ENCODE measurements at regions not wholly inside any gene's neighbourhood (a gene's known extent, or its start where the extent isn't known, plus 50 kb on each side); places are given as distances from the start of the nearest gene placed in this dataset.

GRCh38 chr9:26334706-26335105 is 557.9 kb downstream of the CAAP1 start:
- no peak overlapping the region for H3K27ac ChIP-seq (ENCODE audit: low read depth, low read length, poor library complexity, severe bottlenecking)
- no peak overlapping the region for H3K9ac ChIP-seq (ENCODE audit: low read length)
- H3K4me2 ChIP-seq (ENCODE audit: low read length) = no peak overlapping the region
- no peak overlapping the region for H3K4me3 ChIP-seq (ENCODE audit: low read depth, low read length, poor library complexity, severe bottlenecking)
- H3K79me2 ChIP-seq (ENCODE audit: insufficient read depth, low read length) = no peaks in the 10 kb centered on the region
- H3K4me1 ChIP-seq (ENCODE audit: insufficient read depth, low read length, severe bottlenecking) = no peaks in the 10 kb centered on the region
- no peak overlapping the region for H2AFZ ChIP-seq (ENCODE audit: low read length)
- no peaks in the 10 kb centered on the region for H3K9me3 ChIP-seq (ENCODE audit: low read length)
- H3F3A ChIP-seq (ENCODE audit: insufficient read depth, low read length) = no peaks in the 10 kb centered on the region
- H3K36me3 ChIP-seq (ENCODE audit: insufficient read depth, low read length) = no peaks in the 10 kb centered on the region
- no peak for TF ChIP-seq CTCF (IDR thresholded peaks at IDR 0.05; ENCODE audit: low read length)
- no peak for TF ChIP-seq EZH2 (IDR thresholded peaks at IDR 0.05; ENCODE audit: borderline replicate concordance, low read length)
- H3K9me2 ChIP-seq (ENCODE audit: low read depth, low read length) = no peaks in the 10 kb centered on the region
- no peaks in the 10 kb centered on the region for H4K20me1 ChIP-seq (ENCODE audit: insufficient read depth, low read length)
- H3K27me3 ChIP-seq (ENCODE audit: insufficient read depth, low read length) = no peaks in the 10 kb centered on the region

DNA sequence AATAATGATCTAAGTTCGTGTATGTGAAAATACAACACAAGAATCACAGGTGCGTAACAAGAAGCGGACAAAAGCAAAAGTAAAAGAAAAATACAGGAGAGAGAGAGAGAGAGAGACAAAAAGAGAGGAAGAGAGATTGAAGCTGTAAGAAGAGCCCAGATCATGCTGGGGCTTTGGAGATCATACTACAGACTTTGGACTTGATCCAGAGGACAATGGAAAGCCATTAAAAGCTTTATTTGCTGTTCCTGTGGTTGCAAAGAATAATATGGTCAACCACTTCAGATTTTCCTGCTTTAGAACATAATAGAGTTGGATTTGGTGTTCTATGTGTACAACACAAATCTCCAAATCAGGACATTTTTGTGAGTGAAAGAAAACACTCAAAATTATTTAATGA is 561.4 kb downstream of the CAAP1 start:
- no peaks in the 10 kb centered on the region for H3K9me3 ChIP-seq (ENCODE audit: low read length)
- no peaks in the 10 kb centered on the region for H3K9me2 ChIP-seq (ENCODE audit: low read depth, low read length)
- H3K79me2 ChIP-seq (ENCODE audit: insufficient read depth, low read length) = no peaks in the 10 kb centered on the region
- H3K27ac ChIP-seq (ENCODE audit: low read depth, low read length, poor library complexity, severe bottlenecking) = no peak overlapping the region
- H2AFZ ChIP-seq (ENCODE audit: low read length) = no peak overlapping the region
- H3K4me1 ChIP-seq (ENCODE audit: insufficient read depth, low read length, severe bottlenecking) = no peaks in the 10 kb centered on the region
- H3K9ac ChIP-seq (ENCODE audit: low read length) = no peak overlapping the region
- H3K36me3 ChIP-seq (ENCODE audit: insufficient read depth, low read length) = no peaks in the 10 kb centered on the region
- H4K20me1 ChIP-seq (ENCODE audit: insufficient read depth, low read length) = no peaks in the 10 kb centered on the region
- no peak overlapping the region for H3K4me2 ChIP-seq (ENCODE audit: low read length)
- no peaks in the 10 kb centered on the region for H3F3A ChIP-seq (ENCODE audit: insufficient read depth, low read length)
- H3K27me3 ChIP-seq (ENCODE audit: insufficient read depth, low read length) = no peaks in the 10 kb centered on the region
- TF ChIP-seq EZH2 (IDR thresholded peaks at IDR 0.05; ENCODE audit: borderline replicate concordance, low read length) = no peak
- no peak overlapping the region for H3K4me3 ChIP-seq (ENCODE audit: low read depth, low read length, poor library complexity, severe bottlenecking)

- no peak overlapping the region for H2AFZ ChIP-seq (ENCODE audit: low read length)
- H3K36me3 ChIP-seq (ENCODE audit: insufficient read depth, low read length) = no peaks in the 10 kb centered on the region
- H3K27ac ChIP-seq (ENCODE audit: low read depth, low read length, poor library complexity, severe bottlenecking) = no peak overlapping the region
- no peaks in the 10 kb centered on the region for H3K27me3 ChIP-seq (ENCODE audit: insufficient read depth, low read length)
- H3K79me2 ChIP-seq (ENCODE audit: insufficient read depth, low read length) = no peaks in the 10 kb centered on the region
- H3F3A ChIP-seq (ENCODE audit: insufficient read depth, low read length) = no peaks in the 10 kb centered on the region
- no peaks in the 10 kb centered on the region for H3K4me1 ChIP-seq (ENCODE audit: insufficient read depth, low read length, severe bottlenecking)
- no peaks in the 10 kb centered on the region for H3K9me2 ChIP-seq (ENCODE audit: low read depth, low read length)
- no peak overlapping the region for H3K4me3 ChIP-seq (ENCODE audit: low read depth, low read length, poor library complexity, severe bottlenecking)
- no peak for TF ChIP-seq EZH2 (IDR thresholded peaks at IDR 0.05; ENCODE audit: borderline replicate concordance, low read length)
- no peak for TF ChIP-seq CTCF (IDR thresholded peaks at IDR 0.05; ENCODE audit: low read length)
- H3K9me3 ChIP-seq (ENCODE audit: low read length) = no peaks in the 10 kb centered on the region
- no peaks in the 10 kb centered on the region for H4K20me1 ChIP-seq (ENCODE audit: insufficient read depth, low read length)
- no peak overlapping the region for H3K9ac ChIP-seq (ENCODE audit: low read length)
- no peak overlapping the region for H3K4me2 ChIP-seq (ENCODE audit: low read length)
Observed at GRCh38 chr9:26329974-26330373, 562.6 kb downstream of the CAAP1 start.

DNA sequence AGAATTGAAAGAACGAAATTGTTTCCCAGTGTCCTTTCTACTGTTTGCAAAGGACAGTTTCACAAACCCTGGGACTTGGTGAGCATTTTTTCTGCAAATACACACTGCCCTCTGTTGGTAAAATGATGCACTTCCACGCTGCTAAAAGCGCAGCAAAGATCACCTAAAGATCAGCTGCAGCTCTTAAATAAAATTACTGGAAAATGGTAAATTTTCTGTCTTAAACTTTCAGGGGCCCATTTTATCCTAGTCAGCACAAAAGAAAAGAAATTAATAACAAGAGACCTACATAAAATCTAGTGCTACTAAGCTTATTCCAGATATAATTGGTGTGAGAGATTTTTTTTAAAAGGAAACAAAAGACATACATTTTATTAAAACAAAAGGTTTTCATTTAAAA is 566.0 kb downstream of the CAAP1 start:
- Histone ChIP-seq H3K27me3 (ENCODE audit: insufficient read depth, low read length) (no peaks in the 10 kb centered on the region), H3K4me1 (ENCODE audit: insufficient read depth, low read length, severe bottlenecking) (no peaks in the 10 kb centered on the region), H3K79me2 (ENCODE audit: insufficient read depth, low read length) (no peaks in the 10 kb centered on the region), H3K9ac (ENCODE audit: low read length) (no peak overlapping the region), H2AFZ (ENCODE audit: low read length) (no peak overlapping the region), H3K4me3 (ENCODE audit: low read depth, low read length, poor library complexity, severe bottlenecking) (no peak overlapping the region), H4K20me1 (ENCODE audit: insufficient read depth, low read length) (no peaks in the 10 kb centered on the region), H3K4me2 (ENCODE audit: low read length) (no peak overlapping the region), H3K36me3 (ENCODE audit: insufficient read depth, low read length) (no peaks in the 10 kb centered on the region), H3K27ac (ENCODE audit: low read depth, low read length, poor library complexity, severe bottlenecking) (no peak overlapping the region), H3K9me2 (ENCODE audit: low read depth, low read length) (no peaks in the 10 kb centered on the region), H3F3A (ENCODE audit: insufficient read depth, low read length) (no peaks in the 10 kb centered on the region), H3K9me3 (ENCODE audit: low read length) (no peaks in the 10 kb centered on the region)
- no peak for TF ChIP-seq EZH2 (IDR thresholded peaks at IDR 0.05; ENCODE audit: borderline replicate concordance, low read length)
- peak; percentile 74 for TF ChIP-seq CTCF (IDR thresholded peaks at IDR 0.05; ENCODE audit: low read length)
